Activated naive CD8-positive, alpha-beta T cell treated with anti-CD3 and anti-CD28 coated beads, Interleukin-2, amount 50 U/mL, for 24 hours (primary cell): ENCODE measurements at regions not wholly inside any gene's neighbourhood (a gene's known extent, or its start where the extent isn't known, plus 50 kb on each side); places are given as distances from the start of the nearest gene placed in this dataset.

Source experiments
- ATAC-seq: fragments of 150-1000 bp; cut with Tn5 transposase; one replicate; pipeline ENCODE4 v1.10.0; 2021
- DNase-seq: peaks from one replicate; pipeline ENCODE4 v3.0.0; 2021
- H3K27ac Mint-ChIP-seq: one replicate; pipeline ENCODE4 v1.8.0; 2021; ENCODE audit warnings: mild to moderate bottlenecking, mixed read lengths
- H3K27me3 Mint-ChIP-seq: one replicate; pipeline ENCODE4 v1.8.0; 2021; ENCODE audit warnings: mixed read lengths
- H3K36me3 Mint-ChIP-seq: one replicate; pipeline ENCODE4 v1.8.0; 2021; ENCODE audit warnings: low read depth, mixed read lengths
- H3K4me1 Mint-ChIP-seq: one replicate; pipeline ENCODE4 v1.8.0; 2021; ENCODE audit warnings: mixed read lengths
- H3K4me3 Mint-ChIP-seq: one replicate; pipeline ENCODE4 v1.8.0; 2021; ENCODE audit warnings: mild to moderate bottlenecking, moderate library complexity, mixed read lengths
- H3K9me3 Mint-ChIP-seq: one replicate; pipeline ENCODE4 v1.8.0; 2021; ENCODE audit warnings: mixed read lengths

DNA sequence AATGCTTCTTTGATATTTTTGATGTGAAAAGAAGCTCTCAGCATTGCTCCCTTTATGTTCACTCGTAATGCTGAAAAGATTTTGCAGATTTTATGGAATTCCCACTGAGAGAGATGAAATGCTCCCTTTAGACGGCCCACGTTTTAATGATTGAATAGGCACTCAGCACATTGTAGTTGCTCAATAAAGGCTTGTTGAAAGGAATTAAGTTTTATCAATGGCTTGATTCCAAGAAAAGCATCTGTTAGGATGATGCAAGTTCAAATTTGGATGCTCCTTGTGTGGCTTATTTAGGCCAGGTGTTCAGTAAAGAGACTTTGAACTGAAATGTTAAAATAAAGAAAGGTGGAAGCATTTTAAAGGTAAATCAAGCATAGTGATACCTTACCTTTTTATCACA lies 725.1 kb downstream of the EPHA4 start:
- Mint-ChIP-seq H3K9me3 (no peaks in the 10 kb centered on the region), H3K4me1 (no peaks in the 10 kb centered on the region), H3K27me3 (no peaks in the 10 kb centered on the region), H3K36me3 (no peaks in the 10 kb centered on the region), H3K4me3 (no peak overlapping the region), H3K27ac (no peak overlapping the region)
- ATAC-seq = no peak
- no peak for DNase-seq

DNA sequence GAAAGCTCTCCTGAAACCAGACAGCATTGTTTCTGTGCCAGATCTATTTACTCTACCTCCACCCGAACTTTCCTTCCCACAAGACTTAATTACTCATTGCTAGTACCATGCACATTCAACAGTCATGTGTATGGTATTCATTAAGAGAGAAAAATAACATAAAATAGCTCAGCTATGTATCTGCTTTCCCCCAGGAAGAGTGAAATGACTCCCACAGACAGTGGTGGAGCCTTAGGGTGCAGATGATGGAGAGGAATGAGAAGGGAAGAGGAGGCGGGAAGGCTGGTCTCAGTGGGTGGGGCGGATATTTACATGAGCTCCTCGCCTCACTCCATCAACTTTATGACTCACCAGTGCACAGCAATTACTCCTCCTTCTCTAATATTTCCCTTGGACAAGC lies 724.5 kb downstream of the EPHA4 start:
- no peaks in the 10 kb centered on the region for H3K9me3 Mint-ChIP-seq
- DNase-seq = no peak
- H3K4me3 Mint-ChIP-seq = no peak overlapping the region
- H3K27me3 Mint-ChIP-seq = no peaks in the 10 kb centered on the region
- H3K27ac Mint-ChIP-seq = no peak overlapping the region
- no peaks in the 10 kb centered on the region for H3K36me3 Mint-ChIP-seq
- no peaks in the 10 kb centered on the region for H3K4me1 Mint-ChIP-seq
- ATAC-seq = no peak

GRCh38 chr2:220849433-220849832 lies 722.7 kb downstream of the EPHA4 start:
- no peaks in the 10 kb centered on the region for H3K9me3 Mint-ChIP-seq
- no peak overlapping the region for H3K4me3 Mint-ChIP-seq
- H3K4me1 Mint-ChIP-seq = no peaks in the 10 kb centered on the region
- no peak for DNase-seq
- ATAC-seq = no peak
- H3K36me3 Mint-ChIP-seq = no peaks in the 10 kb centered on the region
- no peaks in the 10 kb centered on the region for H3K27me3 Mint-ChIP-seq
- no peak overlapping the region for H3K27ac Mint-ChIP-seq

DNA sequence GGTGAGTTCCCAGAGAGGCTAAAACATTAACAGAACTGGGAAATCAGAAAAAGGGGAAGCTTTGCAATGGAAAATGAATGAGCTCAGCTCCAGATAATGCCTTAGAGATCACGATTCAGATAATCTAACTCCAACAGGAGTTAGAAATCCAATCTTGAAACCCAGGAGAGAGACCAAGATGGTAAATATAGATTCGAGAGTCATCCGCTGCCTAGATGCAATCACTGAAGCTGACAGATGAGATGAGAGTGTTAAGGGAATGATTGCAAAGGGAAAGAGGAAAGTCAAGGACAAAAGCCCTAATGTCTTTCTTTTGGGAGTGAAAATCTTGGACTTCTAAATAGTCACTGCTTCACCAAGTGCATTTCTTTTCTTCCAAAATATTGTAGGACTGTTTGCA lies 722.0 kb downstream of the EPHA4 start:
- H3K27me3 Mint-ChIP-seq = no peaks in the 10 kb centered on the region
- no peak for ATAC-seq
- no peaks in the 10 kb centered on the region for H3K36me3 Mint-ChIP-seq
- H3K4me1 Mint-ChIP-seq = no peaks in the 10 kb centered on the region
- DNase-seq = no peak
- H3K27ac Mint-ChIP-seq = no peak overlapping the region
- H3K4me3 Mint-ChIP-seq = no peak overlapping the region
- H3K9me3 Mint-ChIP-seq = no peaks in the 10 kb centered on the region

GRCh38 chr2:220855296-220855695 lies 716.8 kb downstream of the EPHA4 start:
- Mint-ChIP-seq H3K27me3 (no peaks in the 10 kb centered on the region), H3K4me1 (no peaks in the 10 kb centered on the region), H3K36me3 (no peaks in the 10 kb centered on the region), H3K9me3 (no peaks in the 10 kb centered on the region), H3K4me3 (no peak overlapping the region), H3K27ac (no peak overlapping the region)
- DNase-seq = no peak
- ATAC-seq = no peak

DNA sequence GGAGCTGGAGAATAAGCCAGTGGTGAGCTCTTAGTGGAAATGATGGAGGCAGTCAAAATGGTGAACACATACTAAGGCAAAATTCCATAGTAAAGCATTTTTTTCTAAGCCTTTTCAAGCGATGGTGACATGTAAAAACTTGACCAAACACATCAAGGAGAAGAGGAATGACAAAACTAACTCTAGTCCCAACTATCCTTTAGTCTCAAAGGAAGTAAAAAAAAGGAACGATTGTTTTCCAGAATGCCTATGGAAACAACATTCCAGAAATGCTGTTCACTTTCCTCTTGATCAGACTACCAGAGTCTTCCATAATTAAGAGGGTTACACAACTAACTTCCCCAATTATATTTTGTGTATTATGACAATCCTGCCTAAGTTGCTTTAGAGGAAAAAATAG lies 715.6 kb downstream of the EPHA4 start:
- H3K4me3 Mint-ChIP-seq = no peak overlapping the region
- no peaks in the 10 kb centered on the region for H3K4me1 Mint-ChIP-seq
- H3K27ac Mint-ChIP-seq = no peak overlapping the region
- ATAC-seq = no peak
- no peaks in the 10 kb centered on the region for H3K9me3 Mint-ChIP-seq
- no peak for DNase-seq
- no peaks in the 10 kb centered on the region for H3K27me3 Mint-ChIP-seq
- no peaks in the 10 kb centered on the region for H3K36me3 Mint-ChIP-seq

- H3K27me3 Mint-ChIP-seq = no peaks in the 10 kb centered on the region
These were observed 714.7 kb downstream of the EPHA4 start for GRCh38 chr2:220857368-220857767.

DNA sequence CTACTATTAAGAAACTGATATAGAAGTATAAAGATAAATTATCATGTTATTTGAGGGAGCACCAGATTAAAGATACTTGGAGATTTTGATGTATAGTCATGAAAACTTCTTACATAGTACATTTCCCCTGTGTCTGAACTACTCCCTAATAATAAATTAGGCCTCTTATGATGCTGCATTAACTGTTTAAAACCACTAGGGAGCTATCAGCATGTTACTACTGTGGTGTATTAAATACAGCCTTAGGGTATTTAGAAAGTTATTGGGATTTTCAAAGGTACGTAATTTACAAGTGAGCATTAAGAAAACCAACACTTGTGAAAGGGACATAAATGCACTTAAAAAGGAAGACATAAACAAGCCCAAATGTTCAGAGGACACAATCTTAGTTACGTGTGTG lies 714.0 kb downstream of the EPHA4 start:
- Mint-ChIP-seq H3K4me1 (no peaks in the 10 kb centered on the region), H3K27me3 (no peaks in the 10 kb centered on the region), H3K9me3 (no peaks in the 10 kb centered on the region), H3K27ac (no peak overlapping the region), H3K36me3 (no peaks in the 10 kb centered on the region), H3K4me3 (no peak overlapping the region)
- no peak for DNase-seq
- ATAC-seq = no peak

More at GRCh38 chr2:220857368-220857767, 714.7 kb downstream of the EPHA4 start:
- no peak overlapping the region for H3K4me3 Mint-ChIP-seq
- H3K4me1 Mint-ChIP-seq = no peaks in the 10 kb centered on the region
- H3K36me3 Mint-ChIP-seq = no peaks in the 10 kb centered on the region
- no peak for ATAC-seq
- H3K27ac Mint-ChIP-seq = no peak overlapping the region
- DNase-seq = no peak
- no peaks in the 10 kb centered on the region for H3K9me3 Mint-ChIP-seq

DNA sequence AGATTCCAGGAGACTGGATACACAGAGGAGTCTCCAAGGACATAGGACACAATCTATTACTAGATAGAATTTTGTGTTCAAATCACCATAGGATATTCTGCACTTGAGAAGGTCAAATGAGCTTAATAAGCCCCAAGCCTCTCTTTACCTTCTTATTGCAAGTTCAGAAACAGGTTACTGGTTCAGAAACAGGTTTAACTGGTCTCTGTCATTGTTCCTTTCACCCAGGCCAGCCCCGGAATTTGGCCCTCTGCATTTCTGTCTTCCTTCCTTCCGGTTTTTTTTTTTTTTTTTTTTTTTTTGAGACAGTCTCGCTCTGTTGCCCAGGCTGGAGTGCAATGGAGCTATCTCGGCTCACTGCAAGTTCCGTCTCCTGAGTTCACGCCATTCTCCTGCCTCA lies 700.2 kb downstream of the EPHA4 start:
- H3K36me3 Mint-ChIP-seq = no peaks in the 10 kb centered on the region
- no peaks in the 10 kb centered on the region for H3K4me1 Mint-ChIP-seq
- no peak overlapping the region for H3K4me3 Mint-ChIP-seq
- no peaks in the 10 kb centered on the region for H3K27me3 Mint-ChIP-seq
- no peak for ATAC-seq
- peaks cover 14% of the 10 kb centered on the region for H3K9me3 Mint-ChIP-seq
- no peak for DNase-seq
- H3K27ac Mint-ChIP-seq = no peak overlapping the region

GRCh38 chr2:220876080-220876824 lies 695.9 kb downstream of the EPHA4 start:
- no peak overlapping the region for H3K4me3 Mint-ChIP-seq
- H3K36me3 Mint-ChIP-seq = no peaks in the 10 kb centered on the region
- ATAC-seq (no peak), DNase-seq (no peak)
- peaks cover 2% of the 10 kb centered on the region for H3K27me3 Mint-ChIP-seq
- peaks cover 7% of the 10 kb centered on the region for H3K9me3 Mint-ChIP-seq
- no peak overlapping the region for H3K27ac Mint-ChIP-seq
- no peaks in the 10 kb centered on the region for H3K4me1 Mint-ChIP-seq

DNA sequence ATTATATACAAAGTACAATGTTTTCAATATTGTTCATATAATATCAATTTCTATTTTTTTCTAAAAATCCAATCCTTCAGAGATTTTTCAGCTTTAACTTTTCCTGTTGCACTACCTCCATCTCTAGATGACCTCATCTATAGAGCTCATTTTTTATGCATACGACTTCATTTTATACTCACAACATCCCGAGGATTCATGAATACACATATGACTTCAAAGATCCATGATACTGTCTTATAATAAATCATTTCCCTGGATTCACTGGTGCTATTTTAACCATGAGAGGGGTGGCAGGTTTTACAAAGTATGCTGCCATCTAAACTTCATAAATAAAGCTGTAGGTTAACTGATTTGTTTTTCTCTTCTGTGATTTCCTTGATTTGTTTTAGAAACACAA lies 694.6 kb downstream of the EPHA4 start:
- DNase-seq (no peak), ATAC-seq (no peak)
- H3K4me3 Mint-ChIP-seq = no peak overlapping the region
- H3K9me3 Mint-ChIP-seq = peaks cover 7% of the 10 kb centered on the region
- no peaks in the 10 kb centered on the region for H3K36me3 Mint-ChIP-seq
- no peaks in the 10 kb centered on the region for H3K4me1 Mint-ChIP-seq
- H3K27ac Mint-ChIP-seq = no peak overlapping the region
- H3K27me3 Mint-ChIP-seq = peaks cover 2% of the 10 kb centered on the region

- peaks cover 2% of the 10 kb centered on the region for H3K27me3 Mint-ChIP-seq
- no peak overlapping the region for H3K4me3 Mint-ChIP-seq
- DNase-seq (no peak), ATAC-seq (no peak)
- no peaks in the 10 kb centered on the region for H3K36me3 Mint-ChIP-seq
- H3K4me1 Mint-ChIP-seq = no peaks in the 10 kb centered on the region
- no peak overlapping the region for H3K27ac Mint-ChIP-seq
- H3K9me3 Mint-ChIP-seq = peaks cover 7% of the 10 kb centered on the region
These were observed 694.2 kb downstream of the EPHA4 start for GRCh38 chr2:220877897-220878296.

DNA sequence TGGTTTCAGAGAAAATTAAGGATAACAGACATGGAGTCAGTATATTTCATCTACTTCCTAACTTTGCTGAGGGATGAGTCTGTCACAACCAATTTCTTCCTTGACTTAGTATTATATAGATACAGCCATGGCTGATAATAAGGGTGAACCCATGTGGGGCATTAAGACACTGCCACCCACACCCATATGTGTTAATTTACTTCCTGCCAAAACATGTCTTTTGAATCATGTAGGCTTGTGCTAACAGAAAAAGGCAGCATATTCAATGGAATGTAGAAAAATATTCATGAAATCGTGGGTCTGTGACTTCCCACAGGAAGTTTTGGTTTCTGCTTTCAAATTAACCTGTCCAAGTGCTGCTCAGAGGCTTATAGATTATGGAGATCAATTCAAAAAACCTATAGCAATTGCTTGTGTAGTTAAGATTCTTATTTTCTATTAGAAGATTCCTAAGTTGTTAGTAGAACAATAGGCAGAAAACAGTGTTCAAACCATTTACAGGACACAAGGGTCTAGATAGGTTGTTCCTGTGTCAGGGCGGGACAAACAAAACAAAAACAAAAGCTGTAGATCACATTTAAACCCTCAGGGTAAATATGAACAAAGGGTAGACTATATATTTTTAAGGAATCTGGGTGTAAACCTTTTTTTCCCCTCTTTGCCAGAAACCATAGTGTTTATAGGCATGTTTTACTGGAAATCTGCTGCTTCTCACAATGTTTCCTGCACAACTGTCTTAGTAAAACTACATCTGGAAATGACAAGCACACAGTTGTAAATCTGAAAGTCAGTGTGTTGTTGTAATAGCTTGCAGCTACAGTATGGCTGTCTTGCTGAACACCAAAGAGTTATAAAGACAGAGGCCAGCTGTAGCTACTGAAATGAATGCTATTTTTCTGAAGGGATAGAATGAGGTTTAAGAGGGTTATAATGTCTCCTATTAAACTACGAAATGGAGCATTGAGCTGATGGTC lies 691.2 kb downstream of the EPHA4 start:
- no peak for DNase-seq
- Mint-ChIP-seq H3K9me3 (no peaks in the 10 kb centered on the region), H3K4me1 (no peaks in the 10 kb centered on the region), H3K27me3 (peaks cover 2% of the 10 kb centered on the region), H3K36me3 (no peaks in the 10 kb centered on the region), H3K4me3 (no peak overlapping the region), H3K27ac (no peak overlapping the region)
- ATAC-seq = no peak

DNA sequence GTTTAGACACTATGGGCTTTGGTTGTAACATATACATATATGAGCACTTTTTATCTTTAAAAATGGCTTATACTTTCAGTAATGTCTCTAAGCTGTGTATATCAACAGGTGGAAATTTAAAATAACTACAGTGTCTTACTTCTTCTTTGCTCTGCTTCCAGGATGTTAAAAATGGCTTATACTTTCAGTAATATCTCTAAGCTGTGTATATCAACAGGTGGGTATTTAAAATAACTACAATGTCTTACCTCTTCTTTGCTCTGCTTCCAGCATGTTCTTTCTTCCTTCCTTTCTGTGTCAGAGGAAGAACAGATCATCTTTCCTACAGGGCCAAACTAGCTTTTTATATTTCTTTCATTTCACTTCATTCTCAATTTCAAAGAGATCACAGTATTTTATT lies 689.6 kb downstream of the EPHA4 start:
- no peaks in the 10 kb centered on the region for H3K36me3 Mint-ChIP-seq
- H3K9me3 Mint-ChIP-seq = no peaks in the 10 kb centered on the region
- no peak for DNase-seq
- peaks cover 2% of the 10 kb centered on the region for H3K27me3 Mint-ChIP-seq
- ATAC-seq = no peak
- no peak overlapping the region for H3K4me3 Mint-ChIP-seq
- H3K4me1 Mint-ChIP-seq = no peaks in the 10 kb centered on the region
- H3K27ac Mint-ChIP-seq = no peak overlapping the region

DNA sequence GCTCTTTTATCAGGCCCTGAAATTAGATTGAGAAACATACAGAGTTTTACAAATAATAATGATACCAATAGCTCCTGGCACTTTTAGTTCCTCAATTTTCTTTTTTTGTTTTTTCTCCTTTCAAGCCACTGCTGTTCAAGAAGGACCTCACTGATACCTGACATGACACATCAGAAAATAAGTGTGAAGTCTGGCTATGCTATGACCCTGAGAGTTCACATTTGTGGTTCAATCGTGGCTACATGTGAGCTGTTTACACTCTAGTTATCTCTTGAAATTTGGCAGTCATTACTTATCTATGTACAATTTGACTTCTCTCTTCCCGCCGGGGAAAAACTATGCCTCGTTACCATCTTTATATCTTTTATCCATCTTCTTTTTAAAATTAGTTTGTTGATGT lies 686.5 kb downstream of the EPHA4 start:
- H3K9me3 Mint-ChIP-seq = no peaks in the 10 kb centered on the region
- no peak overlapping the region for H3K4me3 Mint-ChIP-seq
- DNase-seq (no peak), ATAC-seq (no peak)
- H3K36me3 Mint-ChIP-seq = no peaks in the 10 kb centered on the region
- no peak overlapping the region for H3K27ac Mint-ChIP-seq
- no peaks in the 10 kb centered on the region for H3K27me3 Mint-ChIP-seq
- H3K4me1 Mint-ChIP-seq = no peaks in the 10 kb centered on the region
